Tibial nerve (tissue), 4 donors: ENCODE measurements at regions not wholly inside any gene's neighbourhood (a gene's known extent, or its start where the extent isn't known, plus 50 kb on each side); places are given as distances from the start of the nearest gene placed in this dataset.

ENCODE experiments used
- EP300 ChIP-seq, 2 donors: sonication (generic); formaldehyde crosslinking; IDR thresholded peaks; one replicate each; pipeline ENCODE4 v1.6.1; 2017; ENCODE audit warnings: antibody characterized with exemption in 2 of 2, mild to moderate bottlenecking in 1 of 2
- POLR2A ChIP-seq, 2 donors: fragments of 450-650 bp; IDR thresholded peaks; one replicate each; pipeline ENCODE4 v1.6.1; 2017; ENCODE audit warnings: antibody characterized with exemption in 2 of 2, mild to moderate bottlenecking in 2 of 2, moderate library complexity in 2 of 2
- TF ChIP-seq, protein P1 (sequence below), 5 experiments: fragments of 200-600 bp in 3 of 5; fragments of 450-650 bp in 2 of 5; sonication (generic) in 3 of 5; IDR thresholded peaks; one replicate each; pipeline ENCODE4 v1.5.1; 2016 to 2019; ENCODE audit warnings: antibody characterized with exemption in 5 of 5, mild to moderate bottlenecking in 3 of 5, moderate library complexity in 2 of 5

DNA sequence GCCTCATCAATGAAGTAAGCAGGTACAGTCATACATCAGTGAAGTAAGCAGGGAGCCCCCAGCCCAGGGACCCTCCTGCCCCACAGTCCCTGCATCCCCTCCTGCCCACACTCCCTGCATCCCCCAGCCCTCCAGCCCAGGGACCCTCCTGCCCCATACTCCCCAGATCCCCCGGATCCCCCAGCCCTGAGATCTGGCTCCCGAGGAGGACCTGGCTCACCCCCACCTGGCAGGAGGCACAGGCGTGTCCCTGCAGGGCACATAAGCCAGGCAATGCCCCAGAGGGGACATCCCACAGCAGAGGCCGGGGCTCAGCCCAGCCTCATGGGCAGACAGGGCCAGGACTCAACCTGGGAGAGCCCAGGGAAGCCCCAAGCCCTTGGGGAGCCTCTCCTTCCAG is 53.6 kb upstream of the TPM4 start:
- TF ChIP-seq, protein P1, sequence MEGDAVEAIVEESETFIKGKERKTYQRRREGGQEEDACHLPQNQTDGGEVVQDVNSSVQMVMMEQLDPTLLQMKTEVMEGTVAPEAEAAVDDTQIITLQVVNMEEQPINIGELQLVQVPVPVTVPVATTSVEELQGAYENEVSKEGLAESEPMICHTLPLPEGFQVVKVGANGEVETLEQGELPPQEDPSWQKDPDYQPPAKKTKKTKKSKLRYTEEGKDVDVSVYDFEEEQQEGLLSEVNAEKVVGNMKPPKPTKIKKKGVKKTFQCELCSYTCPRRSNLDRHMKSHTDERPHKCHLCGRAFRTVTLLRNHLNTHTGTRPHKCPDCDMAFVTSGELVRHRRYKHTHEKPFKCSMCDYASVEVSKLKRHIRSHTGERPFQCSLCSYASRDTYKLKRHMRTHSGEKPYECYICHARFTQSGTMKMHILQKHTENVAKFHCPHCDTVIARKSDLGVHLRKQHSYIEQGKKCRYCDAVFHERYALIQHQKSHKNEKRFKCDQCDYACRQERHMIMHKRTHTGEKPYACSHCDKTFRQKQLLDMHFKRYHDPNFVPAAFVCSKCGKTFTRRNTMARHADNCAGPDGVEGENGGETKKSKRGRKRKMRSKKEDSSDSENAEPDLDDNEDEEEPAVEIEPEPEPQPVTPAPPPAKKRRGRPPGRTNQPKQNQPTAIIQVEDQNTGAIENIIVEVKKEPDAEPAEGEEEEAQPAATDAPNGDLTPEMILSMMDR (IDR thresholded peaks at IDR 0.05) = no peak
- TF ChIP-seq EP300 (IDR thresholded peaks at IDR 0.05) (no peak), POLR2A (IDR thresholded peaks at IDR 0.05) (no peak)
